ENCODE measurements at regions not wholly inside any gene's neighbourhood (a gene's known extent, or its start where the extent isn't known, plus 50 kb on each side); places are given as distances from the start of the nearest gene placed in this dataset.

DNA sequence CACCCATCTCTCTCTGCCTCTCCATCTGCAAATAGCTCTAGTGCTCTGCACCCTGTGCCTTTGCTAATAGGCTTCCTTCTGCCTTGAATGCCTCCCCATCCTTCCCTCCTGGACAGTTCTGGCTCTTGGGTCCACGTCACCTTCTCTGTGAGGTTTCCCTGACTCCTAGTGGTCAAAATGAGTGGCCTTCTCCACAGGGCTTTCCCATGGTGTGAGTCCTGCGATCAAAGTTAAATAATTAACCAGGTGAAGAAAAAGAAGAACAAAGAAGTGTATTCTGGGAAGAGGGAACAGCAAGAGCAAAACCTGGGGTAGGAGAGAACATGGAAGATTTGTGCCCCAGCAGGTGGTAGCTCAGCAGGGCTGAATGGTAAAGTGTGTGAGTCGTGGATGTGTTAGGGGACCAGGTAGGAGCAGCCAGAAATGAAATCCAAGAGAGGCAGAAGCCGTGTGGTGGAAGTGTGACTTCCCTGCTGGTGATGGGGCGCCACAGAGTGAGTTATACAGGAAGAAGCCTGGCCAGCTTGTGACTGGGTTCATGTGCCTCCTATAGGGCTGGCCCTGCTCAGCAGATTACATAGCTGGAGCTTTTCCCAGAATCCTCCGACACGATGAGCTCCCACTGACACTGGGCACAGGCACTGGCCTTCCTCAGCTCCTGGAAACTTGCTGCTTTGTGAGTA is 93.8 kb upstream of the LDAH start:
- H3K27me3 ChIP-seq (ENCODE audit: control insufficient read depth in 1 of 2, insufficient read depth in 2 of 2, low read length in 1 of 2): no peaks in the 10 kb centered on the region
- peak overlapping the region in 1 of 2 donors; percentile 28 for H3K27ac ChIP-seq (ENCODE audit: low read depth in 1 of 2, low read length in 2 of 2)
- no peaks in the 10 kb centered on the region for H3K36me3 ChIP-seq (ENCODE audit: control insufficient read depth in 1 of 2, insufficient read depth in 2 of 2, low read length in 1 of 2)
- ATAC-seq (ENCODE audit: low FRiP score) (peak; percentile 43), DNase-seq (no peak)
- no peak overlapping the region for H3K4me3 ChIP-seq (ENCODE audit: low read length in 2 of 2)
- peaks cover 3 to 4% of the 10 kb centered on the region in 2 donors for H3K4me1 ChIP-seq (ENCODE audit: control insufficient read depth in 1 of 2, insufficient read depth in 2 of 2, low read length in 2 of 2)
- 30 to 31% methylated on average over 7 of the region's 7 CpGs for WGBS, 2 donors
- no peaks in the 10 kb centered on the region for H3K9me3 ChIP-seq (ENCODE audit: control insufficient read depth, low read length)
- intact Hi-C loops (cut with DNase I): no loop called here

DNA sequence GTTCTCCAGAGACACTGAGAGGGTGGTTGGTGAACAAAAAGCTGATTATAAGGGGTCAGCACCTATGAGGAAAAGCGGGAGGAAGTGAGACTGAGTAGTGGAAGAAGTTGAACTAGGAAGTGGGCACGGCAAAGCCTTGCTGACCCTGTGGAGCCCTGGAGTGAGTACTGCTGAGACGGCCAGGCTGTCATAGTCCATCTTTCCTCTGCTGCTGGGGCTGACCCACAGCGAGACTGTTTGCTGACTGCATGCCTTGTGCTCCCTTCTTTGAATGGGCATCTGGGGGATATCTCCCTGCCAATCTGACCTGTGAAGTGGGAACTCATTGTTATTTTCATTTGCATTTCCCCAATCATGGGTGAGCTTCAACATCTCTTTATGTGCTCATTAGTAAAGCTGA is 92.4 kb upstream of the LDAH start:
- Histone ChIP-seq H3K4me1 (ENCODE audit: control insufficient read depth in 1 of 2, insufficient read depth in 2 of 2, low read length in 2 of 2) (peaks cover 3 to 4% of the 10 kb centered on the region in 2 donors), H3K36me3 (ENCODE audit: control insufficient read depth in 1 of 2, insufficient read depth in 2 of 2, low read length in 1 of 2) (no peaks in the 10 kb centered on the region), H3K27me3 (ENCODE audit: control insufficient read depth in 1 of 2, insufficient read depth in 2 of 2, low read length in 1 of 2) (no peaks in the 10 kb centered on the region), H3K9me3 (ENCODE audit: control insufficient read depth, low read length) (no peaks in the 10 kb centered on the region), H3K27ac (ENCODE audit: low read depth in 1 of 2, low read length in 2 of 2) (no peak overlapping the region), H3K4me3 (ENCODE audit: low read length in 2 of 2) (no peak overlapping the region)
- ATAC-seq (ENCODE audit: low FRiP score): no peak
- no peak for DNase-seq
- intact Hi-C loops (cut with DNase I): no loop called here
- 86 to 94% methylated on average over 4 of the region's 4 CpGs for WGBS, 2 donors

DNA sequence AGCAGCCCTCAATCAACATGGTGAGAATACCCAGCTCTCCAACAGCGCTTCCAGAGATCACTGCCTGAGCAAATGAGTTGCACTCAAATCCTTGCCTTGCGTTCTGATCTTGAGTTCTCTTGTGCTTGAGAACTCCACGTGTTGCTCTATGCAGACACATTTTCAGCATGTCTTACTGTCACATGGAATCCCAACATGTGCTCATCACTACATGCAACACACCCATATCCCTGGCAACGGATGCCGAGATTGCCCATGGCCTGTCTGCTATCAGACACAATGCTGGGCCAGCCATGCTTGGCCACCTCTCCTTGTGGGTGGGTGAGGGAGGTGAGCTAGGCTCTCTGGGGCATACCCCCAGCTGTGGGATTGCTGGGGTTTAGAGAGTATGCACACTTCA is 91.9 kb upstream of the LDAH start:
- WGBS, 2 donors: 93 to 95% methylated on average over 5 of the region's 5 CpGs
- ATAC-seq (ENCODE audit: low FRiP score): no peak
- H3K9me3 ChIP-seq (ENCODE audit: control insufficient read depth, low read length): no peaks in the 10 kb centered on the region
- intact Hi-C loops (cut with DNase I): no loop called here
- H3K36me3 ChIP-seq (ENCODE audit: control insufficient read depth in 1 of 2, insufficient read depth in 2 of 2, low read length in 1 of 2): no peaks in the 10 kb centered on the region
- H3K27me3 ChIP-seq (ENCODE audit: control insufficient read depth in 1 of 2, insufficient read depth in 2 of 2, low read length in 1 of 2): no peaks in the 10 kb centered on the region
- DNase-seq: no peak
- no peak overlapping the region for H3K27ac ChIP-seq (ENCODE audit: low read depth in 1 of 2, low read length in 2 of 2)
- peaks cover 3 to 4% of the 10 kb centered on the region in 2 donors for H3K4me1 ChIP-seq (ENCODE audit: control insufficient read depth in 1 of 2, insufficient read depth in 2 of 2, low read length in 2 of 2)
- H3K4me3 ChIP-seq (ENCODE audit: low read length in 2 of 2): no peak overlapping the region

DNA sequence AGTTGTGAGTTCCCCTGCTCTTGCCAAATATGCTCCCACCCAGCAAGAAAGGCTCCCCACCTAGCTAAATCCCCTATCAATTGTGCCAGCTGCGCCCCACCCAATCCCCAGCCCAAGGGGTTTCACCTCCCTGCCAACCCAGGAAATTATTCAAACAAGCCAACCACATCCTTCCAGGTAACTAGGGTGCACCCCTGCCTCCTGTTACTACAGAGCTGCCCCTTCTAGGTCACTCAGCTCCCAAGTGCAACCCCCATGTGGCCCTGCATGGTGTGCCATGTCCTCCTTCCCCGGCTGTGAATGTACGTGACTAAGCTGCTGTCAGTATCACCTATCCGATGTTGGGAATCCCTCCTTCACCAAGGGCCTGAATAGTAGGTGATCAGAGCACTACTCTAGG is 91.2 kb upstream of the LDAH start:
- H3K27ac ChIP-seq (ENCODE audit: low read depth in 1 of 2, low read length in 2 of 2): no peak overlapping the region
- no peak for DNase-seq
- no peaks in the 10 kb centered on the region for H3K27me3 ChIP-seq (ENCODE audit: control insufficient read depth in 1 of 2, insufficient read depth in 2 of 2, low read length in 1 of 2)
- no peak overlapping the region for H3K4me3 ChIP-seq (ENCODE audit: low read length in 2 of 2)
- H3K36me3 ChIP-seq (ENCODE audit: control insufficient read depth in 1 of 2, insufficient read depth in 2 of 2, low read length in 1 of 2): no peaks in the 10 kb centered on the region
- intact Hi-C loops (cut with DNase I): no loop called here
- H3K9me3 ChIP-seq (ENCODE audit: control insufficient read depth, low read length): no peaks in the 10 kb centered on the region
- ATAC-seq (ENCODE audit: low FRiP score): no peak
- H3K4me1 ChIP-seq (ENCODE audit: control insufficient read depth in 1 of 2, insufficient read depth in 2 of 2, low read length in 2 of 2): peaks cover 3 to 4% of the 10 kb centered on the region in 2 donors
- 94 to 96% methylated on average over 4 of the region's 4 CpGs for WGBS, 2 donors

DNA sequence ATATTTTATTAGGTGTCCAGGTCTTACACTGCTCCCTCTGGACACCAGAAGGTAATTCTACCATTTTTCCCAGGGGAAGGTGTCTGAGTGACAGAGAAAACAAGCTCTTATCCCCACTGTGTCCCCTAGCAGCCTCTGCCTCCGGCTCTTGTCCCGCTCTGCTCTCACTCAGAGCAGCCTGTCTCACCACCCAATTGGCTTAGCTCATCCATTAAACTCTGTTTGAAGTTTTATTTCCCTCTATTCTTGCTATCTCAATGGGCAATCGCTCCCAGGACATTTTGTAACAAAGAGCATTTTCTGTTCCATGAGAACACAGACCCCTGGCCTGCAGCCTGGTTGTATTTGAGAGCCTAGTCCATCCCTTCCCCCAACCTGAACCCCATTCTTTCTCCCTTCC is 90.6 kb upstream of the LDAH start:
- no peak overlapping the region for H3K4me3 ChIP-seq (ENCODE audit: low read length in 2 of 2)
- H3K9me3 ChIP-seq (ENCODE audit: control insufficient read depth, low read length): no peaks in the 10 kb centered on the region
- 66 to 77% methylated on average over 3 of the region's 3 CpGs for WGBS, 2 donors
- H3K4me1 ChIP-seq (ENCODE audit: control insufficient read depth in 1 of 2, insufficient read depth in 2 of 2, low read length in 2 of 2): peaks cover 3 to 4% of the 10 kb centered on the region in 2 donors
- no peaks in the 10 kb centered on the region for H3K36me3 ChIP-seq (ENCODE audit: control insufficient read depth in 1 of 2, insufficient read depth in 2 of 2, low read length in 1 of 2)
- ATAC-seq (ENCODE audit: low FRiP score) (no peak), DNase-seq (no peak)
- H3K27ac ChIP-seq (ENCODE audit: low read depth in 1 of 2, low read length in 2 of 2): no peak overlapping the region
- no peaks in the 10 kb centered on the region for H3K27me3 ChIP-seq (ENCODE audit: control insufficient read depth in 1 of 2, insufficient read depth in 2 of 2, low read length in 1 of 2)
- intact Hi-C loops (cut with DNase I): no loop called here

DNA sequence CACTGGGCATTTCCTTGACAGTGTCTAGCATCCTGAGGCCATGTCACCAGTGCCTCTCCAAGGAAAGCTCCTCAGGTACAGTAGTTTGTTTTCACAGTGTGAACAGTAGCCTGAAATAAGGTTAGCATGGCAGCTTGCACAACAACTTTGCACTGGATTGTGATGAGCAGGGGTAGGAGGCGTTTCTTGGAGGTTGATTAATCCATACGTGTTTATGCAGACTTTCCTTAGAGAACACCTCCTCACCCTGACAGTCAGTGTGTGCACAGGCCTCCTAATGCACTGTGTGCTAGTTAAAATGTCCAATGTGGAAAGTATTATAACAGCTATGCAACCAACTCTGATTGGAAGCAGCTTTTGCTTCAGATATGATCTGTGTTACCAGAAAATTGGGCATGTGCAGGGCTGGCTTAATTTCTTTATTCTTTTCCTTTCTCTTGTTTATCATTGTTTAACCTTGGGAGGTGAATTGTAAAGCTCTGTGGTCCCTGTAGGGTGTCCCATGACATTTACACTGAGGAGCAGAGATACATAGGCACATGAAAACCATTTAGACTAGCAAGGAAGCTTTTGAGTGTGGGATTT is 77.2 kb upstream of the LDAH start:
- H3K27me3 ChIP-seq (ENCODE audit: control insufficient read depth in 1 of 2, insufficient read depth in 2 of 2, low read length in 1 of 2): no peaks in the 10 kb centered on the region
- no peaks in the 10 kb centered on the region for H3K4me1 ChIP-seq (ENCODE audit: control insufficient read depth in 1 of 2, insufficient read depth in 2 of 2, low read length in 2 of 2)
- intact Hi-C loops (cut with DNase I): no loop called here
- no peak for DNase-seq
- no peaks in the 10 kb centered on the region for H3K36me3 ChIP-seq (ENCODE audit: control insufficient read depth in 1 of 2, insufficient read depth in 2 of 2, low read length in 1 of 2)
- no peak overlapping the region for H3K27ac ChIP-seq (ENCODE audit: low read depth in 1 of 2, low read length in 2 of 2)
- peaks cover 2% of the 10 kb centered on the region for H3K9me3 ChIP-seq (ENCODE audit: control insufficient read depth, low read length)
- H3K4me3 ChIP-seq (ENCODE audit: low read length in 2 of 2): no peak overlapping the region
- 78 to 83% methylated on average over 2 of the region's 2 CpGs for WGBS, 2 donors
- no peak for ATAC-seq (ENCODE audit: low FRiP score)

DNA sequence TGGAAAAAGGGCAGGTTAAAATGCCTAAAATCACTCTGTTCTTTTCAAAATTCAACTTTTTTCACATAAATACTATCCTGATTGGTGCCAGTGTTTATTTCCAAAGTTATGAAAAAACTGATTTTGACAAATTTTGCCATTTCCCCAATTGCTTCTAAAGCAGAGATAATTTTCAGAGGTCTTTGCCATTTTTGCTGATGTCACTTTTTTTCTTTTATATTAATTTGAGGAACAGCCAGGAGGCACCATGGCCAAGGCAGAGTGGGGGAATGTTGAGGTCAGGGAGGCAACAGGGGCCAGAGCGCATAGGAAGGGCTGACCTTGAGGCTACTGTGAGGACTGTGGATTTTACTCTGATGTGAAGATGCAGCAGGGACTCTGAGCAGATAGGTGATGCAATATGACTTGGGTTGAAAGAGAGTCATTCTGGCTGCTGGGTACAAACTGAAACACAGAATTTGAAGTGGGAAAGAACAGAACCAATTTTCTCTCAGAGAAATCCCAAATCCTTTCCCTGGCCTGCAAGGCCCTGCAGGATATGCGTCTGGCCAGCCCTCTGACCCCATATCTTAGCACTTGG is 75.1 kb upstream of the LDAH start:
- no peak for ATAC-seq (ENCODE audit: low FRiP score)
- Histone ChIP-seq H3K27me3 (ENCODE audit: control insufficient read depth in 1 of 2, insufficient read depth in 2 of 2, low read length in 1 of 2) (no peaks in the 10 kb centered on the region), H3K4me1 (ENCODE audit: control insufficient read depth in 1 of 2, insufficient read depth in 2 of 2, low read length in 2 of 2) (no peaks in the 10 kb centered on the region), H3K27ac (ENCODE audit: low read depth in 1 of 2, low read length in 2 of 2) (no peak overlapping the region), H3K36me3 (ENCODE audit: control insufficient read depth in 1 of 2, insufficient read depth in 2 of 2, low read length in 1 of 2) (no peaks in the 10 kb centered on the region), H3K4me3 (ENCODE audit: low read length in 2 of 2) (no peak overlapping the region), H3K9me3 (ENCODE audit: control insufficient read depth, low read length) (peaks cover 2% of the 10 kb centered on the region)
- no peak for DNase-seq
- 92 to 98% methylated on average over 2 of the region's 2 CpGs for WGBS, 2 donors
- intact Hi-C loops (cut with DNase I): no loop called here

DNA sequence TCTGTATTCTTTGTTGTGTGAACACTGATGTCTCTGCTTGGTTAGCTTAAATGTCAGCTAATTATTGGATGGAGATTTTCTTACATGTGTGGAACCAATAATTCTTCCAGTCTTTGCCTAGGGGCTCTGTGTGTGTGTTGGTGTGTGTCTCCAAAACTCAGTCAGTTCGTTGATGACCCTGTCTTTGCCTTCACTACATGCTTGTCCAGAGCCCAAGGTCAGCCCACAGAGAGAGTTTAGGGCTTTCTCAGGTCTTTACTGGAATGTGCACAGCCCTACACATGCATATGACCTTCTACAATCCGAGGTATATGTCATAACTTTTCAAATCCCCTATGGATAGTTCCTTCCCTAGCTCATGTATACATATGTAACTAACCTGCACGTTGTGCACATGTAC is 74.1 kb upstream of the LDAH start:
- no peak overlapping the region for H3K27ac ChIP-seq (ENCODE audit: low read depth in 1 of 2, low read length in 2 of 2)
- ATAC-seq (ENCODE audit: low FRiP score) (no peak), DNase-seq (no peak)
- intact Hi-C loops (cut with DNase I): no loop called here
- H3K36me3 ChIP-seq (ENCODE audit: control insufficient read depth in 1 of 2, insufficient read depth in 2 of 2, low read length in 1 of 2): no peaks in the 10 kb centered on the region
- whole genome bisulfite sequencing, 2 donors: 66 to 68% methylated on average over 3 of the region's 3 CpGs
- H3K4me3 ChIP-seq (ENCODE audit: low read length in 2 of 2): no peak overlapping the region
- no peaks in the 10 kb centered on the region for H3K4me1 ChIP-seq (ENCODE audit: control insufficient read depth in 1 of 2, insufficient read depth in 2 of 2, low read length in 2 of 2)
- H3K9me3 ChIP-seq (ENCODE audit: control insufficient read depth, low read length): peaks cover 2% of the 10 kb centered on the region
- H3K27me3 ChIP-seq (ENCODE audit: control insufficient read depth in 1 of 2, insufficient read depth in 2 of 2, low read length in 1 of 2): no peaks in the 10 kb centered on the region

DNA sequence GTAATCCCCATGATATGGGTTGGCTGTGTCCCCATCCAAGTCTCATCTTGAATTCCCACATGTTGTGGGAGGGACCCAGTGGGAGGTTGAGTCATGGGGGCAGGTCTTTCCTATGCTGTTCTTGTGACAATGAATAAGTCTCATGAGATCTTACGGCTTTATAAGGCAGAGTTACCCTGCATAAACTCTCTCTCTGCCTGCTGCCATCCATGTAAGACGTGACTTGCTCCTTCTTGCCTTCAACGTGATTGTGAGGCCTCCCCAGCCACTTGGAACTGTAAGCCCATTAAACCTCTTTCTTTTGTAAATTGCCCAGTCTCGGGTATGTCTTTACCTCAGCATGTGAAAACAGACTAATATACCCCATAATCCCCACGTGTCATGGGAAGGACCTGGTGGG is 61.9 kb upstream of the LDAH start:
- Histone ChIP-seq H3K36me3 (ENCODE audit: control insufficient read depth in 1 of 2, insufficient read depth in 2 of 2, low read length in 1 of 2) (no peaks in the 10 kb centered on the region), H3K9me3 (ENCODE audit: control insufficient read depth, low read length) (no peaks in the 10 kb centered on the region), H3K27me3 (ENCODE audit: control insufficient read depth in 1 of 2, insufficient read depth in 2 of 2, low read length in 1 of 2) (no peaks in the 10 kb centered on the region), H3K27ac (ENCODE audit: low read depth in 1 of 2, low read length in 2 of 2) (no peak overlapping the region), H3K4me1 (ENCODE audit: control insufficient read depth in 1 of 2, insufficient read depth in 2 of 2, low read length in 2 of 2) (no peaks in the 10 kb centered on the region), H3K4me3 (ENCODE audit: low read length in 2 of 2) (no peak overlapping the region)
- DNase-seq (no peak), ATAC-seq (ENCODE audit: low FRiP score) (no peak)
- WGBS, 2 donors: 66 to 85% methylated on average over 5 of the region's 5 CpGs
- intact Hi-C loops (cut with DNase I): no loop called here

Measured in aorta (tissue), 5 donors.